ENCODE measurements at regions not wholly inside any gene's neighbourhood (a gene's known extent, or its start where the extent isn't known, plus 50 kb on each side); places are given as distances from the start of the nearest gene placed in this dataset.

GRCh38 chr14:80084196-80084595, 127.1 kb downstream of the DIO2 start:
- Histone ChIP-seq H3K9me2 (ENCODE audit: insufficient read depth, low read length) (no peaks in the 10 kb centered on the region), H3K36me3 (ENCODE audit: insufficient read depth, low read length) (no peaks in the 10 kb centered on the region), H3K79me2 (replicated peaks; ENCODE audit: insufficient read depth, low read length) (no peaks in the 10 kb centered on the region), H2AFZ (ENCODE audit: low read depth, low read length) (no peak overlapping the region), H3K4me3 (ENCODE audit: low read length) (no peak overlapping the region), H3K4me2 (ENCODE audit: low read length) (no peak overlapping the region), H3K27me3 (ENCODE audit: insufficient read depth, low read depth, low read length) (no peaks in the 10 kb centered on the region), H3K9ac (ENCODE audit: low read length) (no peak overlapping the region), H3K27ac (ENCODE audit: low read length) (no peak overlapping the region), H3F3A (ENCODE audit: insufficient read depth, low read length, poor library complexity, severe bottlenecking) (no peaks in the 10 kb centered on the region), H3K9me3 (ENCODE audit: low read length) (no peaks in the 10 kb centered on the region), H4K20me1 (ENCODE audit: insufficient read depth) (no peaks in the 10 kb centered on the region)
- TF ChIP-seq EP300 (conservative IDR thresholded peaks at IDR 0.05; ENCODE audit: poor library complexity, severe bottlenecking): no peak
- TF ChIP-seq SMC3 (conservative IDR thresholded peaks at IDR 0.05; ENCODE audit: poor library complexity): no peak
- TF ChIP-seq MXI1 (conservative IDR thresholded peaks at IDR 0.05; ENCODE audit: poor library complexity, severe bottlenecking): no peak
- TF ChIP-seq CTCF (IDR thresholded peaks at IDR 0.05; ENCODE audit: poor library complexity, severe bottlenecking): no peak
- no peak for TF ChIP-seq REST (IDR thresholded peaks at IDR 0.05; ENCODE audit: borderline replicate concordance)
- TF ChIP-seq POLR2AphosphoS5 (IDR thresholded peaks at IDR 0.05): no peak

GRCh38 chr14:80080601-80081000, 130.7 kb downstream of the DIO2 start:
- Histone ChIP-seq H3K36me3 (ENCODE audit: insufficient read depth, low read length) (no peaks in the 10 kb centered on the region), H3K9me3 (ENCODE audit: low read length) (no peaks in the 10 kb centered on the region), H3K79me2 (replicated peaks; ENCODE audit: insufficient read depth, low read length) (no peaks in the 10 kb centered on the region), H2AFZ (ENCODE audit: low read depth, low read length) (no peak overlapping the region), H3K4me3 (ENCODE audit: low read length) (no peak overlapping the region), H4K20me1 (ENCODE audit: insufficient read depth) (no peaks in the 10 kb centered on the region), H3K9ac (ENCODE audit: low read length) (no peak overlapping the region), H3K27ac (ENCODE audit: low read length) (no peak overlapping the region), H3K27me3 (ENCODE audit: insufficient read depth, low read depth, low read length) (no peaks in the 10 kb centered on the region), H3K4me2 (ENCODE audit: low read length) (no peak overlapping the region), H3K9me2 (ENCODE audit: insufficient read depth, low read length) (no peaks in the 10 kb centered on the region), H3F3A (ENCODE audit: insufficient read depth, low read length, poor library complexity, severe bottlenecking) (no peaks in the 10 kb centered on the region)
- no peak for TF ChIP-seq EZH2 (IDR thresholded peaks at IDR 0.05; ENCODE audit: borderline replicate concordance, insufficient read depth, low read length, poor library complexity, severe bottlenecking)
- TF ChIP-seq POLR2AphosphoS5 (IDR thresholded peaks at IDR 0.05): no peak
- no peak for TF ChIP-seq TAF1 (IDR thresholded peaks at IDR 0.05; ENCODE audit: low read depth)
- TF ChIP-seq REST (IDR thresholded peaks at IDR 0.05; ENCODE audit: borderline replicate concordance): no peak
- TF ChIP-seq MXI1 (conservative IDR thresholded peaks at IDR 0.05; ENCODE audit: poor library complexity, severe bottlenecking): no peak
- TF ChIP-seq EP300 (conservative IDR thresholded peaks at IDR 0.05; ENCODE audit: poor library complexity, severe bottlenecking): no peak
- no peak for TF ChIP-seq SMC3 (conservative IDR thresholded peaks at IDR 0.05; ENCODE audit: poor library complexity)
- TF ChIP-seq RAD21 (conservative IDR thresholded peaks at IDR 0.05): no peak
- no peak for TF ChIP-seq CTCF (IDR thresholded peaks at IDR 0.05; ENCODE audit: poor library complexity, severe bottlenecking)

All from neural cell (in vitro differentiated cells).